Natural killer cell treated with Interleukin-12 subunit alpha and Interleukin-12 subunit beta and Interleukin-15 and Interleukin-18, amount 100 ng/mL, for 72 hours (primary cell): ENCODE measurements at regions not wholly inside any gene's neighbourhood (a gene's known extent, or its start where the extent isn't known, plus 50 kb on each side); places are given as distances from the start of the nearest gene placed in this dataset.
A peak's percentile ranks its signal among the peaks of the same experiment; 100 is the strongest.
"Not testable (repeated sequence)": the region's sequence is repeated elsewhere in the genome, so short reads cannot be mapped to it uniquely, and the experiment has no call there.

ENCODE experiments used
- ATAC-seq, 2 donors: fragments of 150-1000 bp; cut with Tn5 transposase in 1 of 2; sonication (Bioruptor Pico), chemical (Tn5 transposase) in 1 of 2; 2 replicates each; pipeline ENCODE4 v1.10.0; 2021
- DNase-seq: peaks from one replicate; pipeline ENCODE4 v3.0.0; 2022; ENCODE audit warnings: low spot score
- H3K27ac Mint-ChIP-seq, 2 donors: 1 replicate in 1 of 2; 2 replicates in 1 of 2; pipeline ENCODE4 v1.8.0; 2022; ENCODE audit warnings: mixed read lengths in 2 of 2, mild to moderate bottlenecking in 1 of 2, moderate library complexity in 1 of 2
- H3K27me3 Mint-ChIP-seq, 2 donors: 1 replicate in 1 of 2; 2 replicates in 1 of 2; pipeline ENCODE4 v1.8.0; 2022; ENCODE audit warnings: mixed read lengths in 2 of 2
- H3K36me3 Mint-ChIP-seq: one replicate; pipeline ENCODE4 v1.8.0; 2022; ENCODE audit warnings: mixed read lengths
- H3K4me1 Mint-ChIP-seq, 2 donors: 1 replicate in 1 of 2; 2 replicates in 1 of 2; pipeline ENCODE4 v1.8.0; 2022; ENCODE audit warnings: low read depth in 2 of 2, mixed read lengths in 2 of 2, mild to moderate bottlenecking in 1 of 2
- H3K4me3 Mint-ChIP-seq: one replicate; pipeline ENCODE4 v1.8.0; 2022; ENCODE audit warnings: mixed read lengths
- H3K9me3 Mint-ChIP-seq: 2 replicates; pipeline ENCODE4 v1.8.0; 2022; ENCODE audit warnings: mixed read lengths

- not testable (repeated sequence) for ATAC-seq, H3K27ac Mint-ChIP-seq, H3K9me3 Mint-ChIP-seq, H3K4me1 Mint-ChIP-seq, H3K4me3 Mint-ChIP-seq, H3K36me3 Mint-ChIP-seq, DNase-seq
- H3K27me3 Mint-ChIP-seq = peaks cover 3 to 18% of the 10 kb centered on the region in 2 donors
Observed at GRCh38 chr5:133857595-133858313, 110.7 kb downstream of the C5orf15 start.

GRCh38 chr5:133854554-133854953, 113.9 kb downstream of the C5orf15 start:
- Mint-ChIP-seq H3K9me3 (no peaks in the 10 kb centered on the region), H3K36me3 (no peaks in the 10 kb centered on the region), H3K4me1 (no peaks in the 10 kb centered on the region), H3K4me3 (no peak overlapping the region), H3K27ac (no peak overlapping the region), H3K27me3 (peaks cover 9 to 18% of the 10 kb centered on the region in 2 donors)
- ATAC-seq = peak in 1 of 2 donors; percentile 59
- DNase-seq = no peak

- no peak overlapping the region for H3K27ac Mint-ChIP-seq
- no peaks in the 10 kb centered on the region for H3K36me3 Mint-ChIP-seq
- no peak overlapping the region for H3K4me3 Mint-ChIP-seq
- no peaks in the 10 kb centered on the region for H3K4me1 Mint-ChIP-seq
- peaks cover 9 to 18% of the 10 kb centered on the region in 2 donors for H3K27me3 Mint-ChIP-seq
- ATAC-seq = no peak
- H3K9me3 Mint-ChIP-seq = no peaks in the 10 kb centered on the region
- no peak for DNase-seq
Observed at GRCh38 chr5:133853646-133854365, 114.6 kb downstream of the C5orf15 start.

GRCh38 chr5:133851521-133851920, 116.9 kb downstream of the C5orf15 start:
- no peak for ATAC-seq
- peaks cover 9 to 18% of the 10 kb centered on the region in 2 donors for H3K27me3 Mint-ChIP-seq

GRCh38 chr5:133850811-133851210, 117.6 kb downstream of the C5orf15 start:
- no peaks in the 10 kb centered on the region for H3K36me3 Mint-ChIP-seq
- H3K4me1 Mint-ChIP-seq = peaks cover 4 to 8% of the 10 kb centered on the region in 2 donors
- ATAC-seq (no peak), DNase-seq (no peak)
- no peak overlapping the region for H3K27ac Mint-ChIP-seq
- H3K4me3 Mint-ChIP-seq = no peak overlapping the region
- H3K27me3 Mint-ChIP-seq = peaks cover 9 to 24% of the 10 kb centered on the region in 2 donors
- no peaks in the 10 kb centered on the region for H3K9me3 Mint-ChIP-seq

More at GRCh38 chr5:133851521-133851920, 116.9 kb downstream of the C5orf15 start:
- no peak overlapping the region for H3K4me3 Mint-ChIP-seq
- no peak for DNase-seq
- H3K36me3 Mint-ChIP-seq = no peaks in the 10 kb centered on the region
- H3K27ac Mint-ChIP-seq = no peak overlapping the region
- no peaks in the 10 kb centered on the region for H3K9me3 Mint-ChIP-seq
- H3K4me1 Mint-ChIP-seq = peaks cover 4 to 8% of the 10 kb centered on the region in 2 donors

GRCh38 chr5:133849116-133849515, 119.3 kb downstream of the C5orf15 start:
- Mint-ChIP-seq H3K36me3 (no peaks in the 10 kb centered on the region), H3K27me3 (peaks cover 9 to 25% of the 10 kb centered on the region in 2 donors), H3K4me3 (no peak overlapping the region), H3K9me3 (no peaks in the 10 kb centered on the region), H3K4me1 (peaks cover 4 to 8% of the 10 kb centered on the region in 2 donors), H3K27ac (no peak overlapping the region)
- ATAC-seq (peak in 1 of 2 donors; percentile 33), DNase-seq (no peak)

GRCh38 chr5:133848341-133848811, 120.0 kb downstream of the C5orf15 start:
- Mint-ChIP-seq H3K27me3 (peaks cover 6 to 20% of the 10 kb centered on the region in 2 donors), H3K27ac (no peak overlapping the region), H3K9me3 (no peaks in the 10 kb centered on the region), H3K36me3 (no peaks in the 10 kb centered on the region), H3K4me1 (peaks cover 4 to 8% of the 10 kb centered on the region in 2 donors), H3K4me3 (no peak overlapping the region)
- DNase-seq = no peak
- ATAC-seq = peak in 1 of 2 donors; percentile 41

GRCh38 chr5:133847886-133848285, 120.5 kb downstream of the C5orf15 start:
- no peak overlapping the region for H3K4me3 Mint-ChIP-seq
- no peak for ATAC-seq
- DNase-seq = no peak

GRCh38 chr5:133847301-133847700, 121.1 kb downstream of the C5orf15 start:
- Mint-ChIP-seq H3K27me3 (peaks cover 4 to 10% of the 10 kb centered on the region in 2 donors), H3K36me3 (no peaks in the 10 kb centered on the region), H3K27ac (no peak overlapping the region), H3K9me3 (no peaks in the 10 kb centered on the region), H3K4me1 (peaks cover 4 to 8% of the 10 kb centered on the region in 2 donors), H3K4me3 (no peak overlapping the region)
- ATAC-seq (no peak), DNase-seq (no peak)

More at GRCh38 chr5:133847886-133848285, 120.5 kb downstream of the C5orf15 start:
- H3K9me3 Mint-ChIP-seq = no peaks in the 10 kb centered on the region
- H3K4me1 Mint-ChIP-seq = peaks cover 4 to 8% of the 10 kb centered on the region in 2 donors
- H3K27ac Mint-ChIP-seq = no peak overlapping the region
- H3K36me3 Mint-ChIP-seq = no peaks in the 10 kb centered on the region
- H3K27me3 Mint-ChIP-seq = peaks cover 6 to 15% of the 10 kb centered on the region in 2 donors

- H3K9me3 Mint-ChIP-seq = no peaks in the 10 kb centered on the region
- peaks cover 2 to 7% of the 10 kb centered on the region in 2 donors for H3K27me3 Mint-ChIP-seq
- H3K4me1 Mint-ChIP-seq = peaks cover 4 to 8% of the 10 kb centered on the region in 2 donors
- DNase-seq (no peak), ATAC-seq (no peak)
- H3K4me3 Mint-ChIP-seq = no peak overlapping the region
- H3K36me3 Mint-ChIP-seq = no peaks in the 10 kb centered on the region
- no peak overlapping the region for H3K27ac Mint-ChIP-seq
Observed at GRCh38 chr5:133846478-133847226, 121.8 kb downstream of the C5orf15 start.

- no peak for ATAC-seq
- Mint-ChIP-seq H3K36me3 (no peaks in the 10 kb centered on the region), H3K9me3 (no peaks in the 10 kb centered on the region), H3K4me1 (peaks cover 4 to 8% of the 10 kb centered on the region in 2 donors), H3K27ac (no peak overlapping the region), H3K4me3 (no peak overlapping the region), H3K27me3 (peaks cover 2 to 8% of the 10 kb centered on the region in 2 donors)
- no peak for DNase-seq
Observed at GRCh38 chr5:133845271-133845670, 123.2 kb downstream of the C5orf15 start.

GRCh38 chr5:133844836-133845235, 123.6 kb downstream of the C5orf15 start:
- Mint-ChIP-seq H3K27ac (no peak overlapping the region), H3K9me3 (no peaks in the 10 kb centered on the region), H3K4me1 (peaks cover 4 to 8% of the 10 kb centered on the region in 2 donors), H3K36me3 (no peaks in the 10 kb centered on the region), H3K27me3 (peaks cover 4 to 12% of the 10 kb centered on the region in 2 donors), H3K4me3 (no peak overlapping the region)
- ATAC-seq = no peak
- DNase-seq = no peak

GRCh38 chr5:133843911-133844310, 124.5 kb downstream of the C5orf15 start:
- no peak overlapping the region for H3K4me3 Mint-ChIP-seq
- H3K27ac Mint-ChIP-seq = no peak overlapping the region
- ATAC-seq (no peak), DNase-seq (no peak)
- peaks cover 8 to 21% of the 10 kb centered on the region in 2 donors for H3K27me3 Mint-ChIP-seq
- no peaks in the 10 kb centered on the region for H3K36me3 Mint-ChIP-seq
- no peaks in the 10 kb centered on the region for H3K9me3 Mint-ChIP-seq
- peaks cover 4 to 8% of the 10 kb centered on the region in 2 donors for H3K4me1 Mint-ChIP-seq
